GM10266 (cell line): ENCODE measurements at regions not wholly inside any gene's neighbourhood (a gene's known extent, or its start where the extent isn't known, plus 50 kb on each side); places are given as distances from the start of the nearest gene placed in this dataset.

Experiments
- DNase-seq: peaks from one replicate; pipeline ENCODE4 v3.0.0; 2012; ENCODE audit errors: extremely low spot score
- CTCF ChIP-seq: IDR thresholded peaks from 2 replicates; pipeline ENCODE4 v1.5.1; 2012; ENCODE audit warnings: mild to moderate bottlenecking, low read depth; ENCODE audit not compliant: control insufficient read depth, insufficient read depth; ENCODE audit errors: missing control alignments

DNA sequence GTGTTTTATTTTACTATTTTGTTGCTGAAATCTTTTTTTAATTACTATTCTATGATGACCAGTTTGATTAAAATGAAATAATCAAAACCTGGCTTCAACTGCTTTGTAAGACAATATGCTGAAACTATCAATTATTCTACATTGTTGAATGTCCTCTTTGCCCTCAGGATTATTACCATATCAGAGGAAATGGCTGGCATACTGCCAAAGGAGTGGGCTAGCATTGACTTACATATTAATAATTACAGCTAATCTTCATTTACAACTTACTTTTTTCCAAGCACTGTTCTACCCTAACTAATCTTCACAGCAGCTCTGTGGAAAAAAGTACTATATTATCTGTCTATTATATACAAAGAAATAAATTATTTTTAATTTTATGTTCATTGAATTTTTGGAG lies 560.5 kb downstream of the BCKDHB start:
- TF ChIP-seq CTCF = no peak
- DNase-seq = no peak

- no peak for TF ChIP-seq CTCF
- DNase-seq = no peak
Measured at GRCh38 chr6:80658926-80659325, 552.5 kb downstream of the BCKDHB start.

DNA sequence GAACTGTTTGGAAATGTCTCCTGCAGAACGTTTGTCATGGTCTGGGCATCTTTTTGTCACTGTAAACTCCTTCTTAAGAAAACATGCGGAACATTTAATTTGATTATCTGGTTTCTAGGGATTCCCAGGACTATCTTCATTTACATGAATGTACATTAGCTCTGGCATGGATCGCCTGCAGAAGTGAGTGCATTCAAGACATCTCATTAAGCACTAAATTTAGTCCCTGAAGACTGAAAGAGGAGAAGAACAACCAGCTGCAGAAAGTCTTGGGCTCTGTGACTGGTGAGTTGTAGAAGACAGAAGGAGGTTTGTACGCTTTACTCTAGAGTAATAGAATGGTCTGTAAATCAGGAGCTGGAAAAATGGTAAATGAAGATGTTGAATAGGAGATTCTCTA lies 540.7 kb downstream of the BCKDHB start:
- no peak for DNase-seq
- no peak for TF ChIP-seq CTCF

- DNase-seq = no peak
- no peak for TF ChIP-seq CTCF
Measured at GRCh38 chr6:80643881-80644280, 537.4 kb downstream of the BCKDHB start.

GRCh38 chr6:80642452-80642851 lies 536.0 kb downstream of the BCKDHB start:
- DNase-seq = no peak
- no peak for TF ChIP-seq CTCF

- DNase-seq = no peak
- TF ChIP-seq CTCF = no peak
Measured at GRCh38 chr6:80641591-80641990, 535.1 kb downstream of the BCKDHB start.

DNA sequence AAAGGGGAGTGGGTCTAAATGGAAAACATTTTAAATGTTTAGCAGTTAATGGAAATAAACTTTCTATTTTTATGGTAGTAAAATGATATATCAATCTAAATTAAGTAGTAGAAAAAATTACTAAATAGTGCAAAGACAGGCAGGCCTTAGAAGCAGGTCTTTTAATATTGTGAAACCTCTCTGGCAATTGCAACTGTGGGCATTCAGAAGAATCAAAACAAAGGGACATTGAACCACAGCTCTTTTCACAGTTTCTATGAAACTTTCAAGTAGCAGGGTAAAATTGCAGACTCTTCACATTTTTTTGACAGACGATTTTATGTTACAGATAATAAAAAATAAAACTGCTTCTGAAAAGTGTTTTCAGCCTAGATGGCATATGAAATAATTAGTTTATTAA lies 533.7 kb downstream of the BCKDHB start:
- TF ChIP-seq CTCF = no peak
- no peak for DNase-seq
